Common myeloid progenitor, CD34-positive (primary cell): ENCODE measurements at regions not wholly inside any gene's neighbourhood (a gene's known extent, or its start where the extent isn't known, plus 50 kb on each side); places are given as distances from the start of the nearest gene placed in this dataset.
"Not testable (repeated sequence)": the region's sequence is repeated elsewhere in the genome, so short reads cannot be mapped to it uniquely, and the experiment has no call there.

Source experiments
- CTCF ChIA-PET: fragments of 350-600 bp; sonication (Branson Sonifier 250); formaldehyde crosslinking; loops from one replicate; lab custom pipeline; 2021; ENCODE audit warnings: antibody characterized with exemption; lab: Charles Lee
- POLR2A ChIA-PET: fragments of 350-600 bp; sonication (Branson Sonifier 250); formaldehyde crosslinking; loops from one replicate; lab custom pipeline; 2021; ENCODE audit warnings: antibody characterized with exemption; lab: Charles Lee
- DNase-seq, 3 donors: peaks; one replicate each; pipeline versions ENCODE4 v3.0.0 to v3.0.0-alpha.2; 2013
- H3K27ac ChIP-seq, 2 experiments: 1 replicate in 1 of 2; 2 replicates in 1 of 2; pipeline ENCODE4 v1.7.0; 2013; ENCODE audit warnings: inconsistent platforms in 2 of 2, low read length in 2 of 2, mild to moderate bottlenecking in 2 of 2, low read depth in 1 of 2, moderate library complexity in 1 of 2; ENCODE audit not compliant: severe bottlenecking in 2 of 2, insufficient read depth in 1 of 2, poor library complexity in 1 of 2
- H3K27me3 ChIP-seq, 5 experiments: replicated peaks in 2 of 5; 1 replicate in 3 of 5; 2 replicates in 2 of 5; pipeline versions ENCODE4 v1.6.1 to v1.7.0; 2013; ENCODE audit warnings: low read length in 4 of 5, mild to moderate bottlenecking in 2 of 5, moderate library complexity in 2 of 5, inconsistent platforms in 1 of 5; ENCODE audit not compliant: insufficient read depth in 5 of 5, control insufficient read depth in 4 of 5
- H3K36me3 ChIP-seq, 4 experiments: 1 replicate in 2 of 4; 2 replicates in 2 of 4; pipeline versions ENCODE4 v1.6.1 to v1.7.0; 2013; ENCODE audit warnings: low read length in 3 of 4, control low read depth in 1 of 4, mild to moderate bottlenecking in 1 of 4; ENCODE audit not compliant: control insufficient read depth in 4 of 4, insufficient read depth in 4 of 4
- H3K4me1 ChIP-seq, 4 experiments: 1 replicate in 3 of 4; 2 replicates in 1 of 4; pipeline versions ENCODE4 v1.6.1 to v1.7.1; 2013; ENCODE audit warnings: low read length in 3 of 4, mild to moderate bottlenecking in 3 of 4, control low read depth in 1 of 4, inconsistent platforms in 1 of 4, moderate library complexity in 1 of 4; ENCODE audit not compliant: control insufficient read depth in 4 of 4, insufficient read depth in 4 of 4; ENCODE audit errors: control extremely low read depth in 1 of 4
- H3K4me3 ChIP-seq, 7 experiments: 1 replicate in 4 of 7; 2 replicates in 3 of 7; pipeline versions ENCODE4 v1.5.1 to v1.7.0; 2013; ENCODE audit warnings: mild to moderate bottlenecking in 7 of 7, low read length in 6 of 7, moderate library complexity in 6 of 7, inconsistent platforms in 2 of 7, low read depth in 2 of 7, control low read depth in 1 of 7; ENCODE audit not compliant: insufficient read depth in 4 of 7, control insufficient read depth in 1 of 7; ENCODE audit errors: extremely low read depth in 1 of 7
- H3K9me3 ChIP-seq, 5 experiments: 1 replicate in 4 of 5; 2 replicates in 1 of 5; pipeline versions ENCODE4 v1.6.1 to v1.7.1; 2013; ENCODE audit warnings: low read length in 4 of 5, mild to moderate bottlenecking in 2 of 5, inconsistent platforms in 1 of 5, low read depth in 1 of 5, moderate library complexity in 1 of 5; ENCODE audit not compliant: control insufficient read depth in 4 of 5, insufficient read depth in 2 of 5; ENCODE audit errors: control extremely low read depth in 1 of 5
- WGBS: methylation state at CpG from one replicate; pipeline ENCODE4 v1.1.5; 2013; ENCODE audit not compliant: insufficient coverage; 5-methylcytosine and 5-hydroxymethylcytosine counted together

DNA sequence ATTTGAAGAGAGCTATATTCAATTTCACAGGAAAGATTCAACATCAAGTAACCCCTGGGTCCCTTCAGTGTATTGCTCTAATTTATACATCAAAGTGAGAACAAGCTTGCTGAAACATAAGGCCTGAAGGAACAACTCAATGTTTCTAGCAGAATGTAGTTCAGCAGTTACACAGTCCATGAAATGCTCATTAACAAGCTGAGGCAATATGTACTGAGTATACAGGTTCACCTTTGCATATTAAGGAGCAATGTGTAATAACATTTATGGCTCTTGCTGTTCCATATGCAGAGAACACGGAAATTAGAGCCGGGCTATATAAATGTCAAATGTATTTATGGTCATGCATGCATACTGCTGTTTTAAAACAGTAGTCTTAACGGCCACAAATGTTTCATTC, 338.5 kb downstream of the PCDH11X start:
- DNase-seq, POLR2A ChIA-PET, H3K27me3 ChIP-seq, H3K4me1 ChIP-seq, H3K36me3 ChIP-seq, CTCF ChIA-PET, H3K4me3 ChIP-seq, H3K9me3 ChIP-seq, H3K27ac ChIP-seq: not testable (repeated sequence)
- no CpG with 5 or more reads among the region's 3 CpGs for WGBS

DNA sequence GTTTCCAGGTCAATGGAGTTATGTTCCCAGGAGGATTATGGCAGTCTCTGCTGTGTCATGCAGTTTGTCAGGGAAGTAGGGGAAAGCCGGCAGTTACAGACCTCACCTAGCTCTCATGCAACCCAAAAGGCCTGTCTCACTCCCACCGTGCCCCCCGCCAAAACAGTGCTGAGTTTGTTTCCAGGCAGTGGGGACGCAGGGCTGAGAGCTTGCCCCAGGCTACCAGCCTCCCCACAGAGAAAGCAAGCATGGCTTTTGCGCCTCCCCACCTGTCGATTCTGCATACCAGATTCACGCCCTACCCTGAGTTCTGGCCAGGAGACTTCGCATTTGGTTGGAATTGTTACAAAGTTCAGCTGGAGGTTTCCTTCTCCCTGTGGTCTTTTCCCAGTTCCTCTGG, 383.9 kb downstream of the PCDH11X start:
- H3K27me3 ChIP-seq, H3K4me3 ChIP-seq, H3K9me3 ChIP-seq, H3K36me3 ChIP-seq, POLR2A ChIA-PET, DNase-seq, CTCF ChIA-PET, H3K4me1 ChIP-seq, H3K27ac ChIP-seq: not testable (repeated sequence)
- 60% methylated on average over 1 of the region's 8 CpGs for WGBS

DNA sequence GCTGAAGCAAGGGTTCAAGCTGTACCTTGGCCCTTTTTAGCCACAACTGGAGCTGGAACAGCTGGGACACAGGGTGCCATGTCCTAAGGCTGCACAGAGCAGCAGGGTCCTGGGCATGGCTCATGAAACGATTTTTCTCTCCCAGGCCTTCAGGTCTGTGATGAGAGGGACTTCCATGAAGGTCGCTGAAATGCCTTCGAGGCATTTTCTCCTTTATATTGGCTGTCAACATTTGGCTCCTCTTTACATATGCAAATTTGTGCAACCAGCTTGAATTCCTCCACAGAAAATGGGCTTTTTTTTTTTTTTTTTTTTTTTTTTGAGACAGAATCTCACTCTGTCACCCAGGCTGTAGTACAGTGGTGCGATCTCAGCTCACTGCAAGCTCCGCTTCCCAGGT, 430.8 kb downstream of the PCDH11X start:
- H3K36me3 ChIP-seq, result no peaks in the 10 kb centered on the region
- WGBS, result 91% methylated on average over 3 of the region's 5 CpGs
- no peak overlapping the region for H3K27ac ChIP-seq
- no peaks in the 10 kb centered on the region for H3K4me1 ChIP-seq
- CTCF ChIA-PET, result no interaction called here
- POLR2A ChIA-PET, result no interaction called here
- H3K27me3 ChIP-seq, result no peaks in the 10 kb centered on the region
- DNase-seq, result no peak
- H3K9me3 ChIP-seq, result peaks cover 0 to 2% (median 0%) of the 10 kb centered on the region in 5 experiments
- no peak overlapping the region for H3K4me3 ChIP-seq

DNA sequence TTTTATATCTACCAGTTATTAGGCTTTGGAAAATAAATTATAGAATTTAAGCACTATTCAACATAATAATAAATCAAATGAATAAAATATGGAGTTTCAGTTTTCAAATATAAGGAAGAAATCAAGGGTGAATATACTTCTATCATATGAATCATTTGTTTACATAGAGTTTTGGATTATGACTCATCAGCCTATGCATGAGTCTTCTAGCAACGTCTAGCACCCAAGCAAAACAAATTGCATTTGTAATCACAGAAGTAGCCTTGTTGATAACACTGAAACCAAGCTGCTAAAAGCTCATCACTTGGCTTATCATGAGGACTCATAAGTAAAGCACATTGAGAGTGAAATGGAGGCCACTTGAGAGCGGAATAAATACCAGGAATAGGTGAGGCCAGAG, 434.6 kb downstream of the PCDH11X start:
- Histone ChIP-seq H3K27me3 (no peaks in the 10 kb centered on the region), H3K36me3 (no peaks in the 10 kb centered on the region), H3K27ac (no peak overlapping the region), H3K4me1 (no peaks in the 10 kb centered on the region), H3K9me3 (peaks cover 0 to 2% (median 0%) of the 10 kb centered on the region in 5 experiments), H3K4me3 (no peak overlapping the region)
- CTCF ChIA-PET, result no interaction called here
- no peak for DNase-seq
- WGBS, result 100% methylated on average over 2 of the region's 2 CpGs
- POLR2A ChIA-PET, result no interaction called here

DNA sequence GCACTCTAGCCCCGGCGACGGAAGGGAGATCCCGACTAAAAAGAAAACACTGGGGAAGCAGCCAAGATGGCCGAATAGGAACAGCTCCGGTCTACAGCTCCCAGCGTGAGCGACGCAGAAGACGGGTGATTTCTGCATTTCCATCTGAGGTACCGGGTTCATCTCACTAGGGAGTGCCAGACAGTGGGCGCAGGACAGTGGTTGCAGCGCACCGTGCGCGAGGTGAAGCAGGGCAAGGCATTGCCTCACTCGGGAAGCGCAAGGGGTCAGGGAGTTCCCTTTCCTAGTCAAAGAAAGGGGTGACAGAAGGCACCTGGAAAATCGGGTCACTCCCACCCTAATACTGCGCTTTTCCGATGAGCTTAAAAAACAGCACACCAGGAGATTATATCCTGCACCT, 435.8 kb downstream of the PCDH11X start:
- H3K9me3 ChIP-seq, H3K27me3 ChIP-seq, H3K4me3 ChIP-seq, CTCF ChIA-PET, POLR2A ChIA-PET, H3K27ac ChIP-seq, H3K36me3 ChIP-seq, H3K4me1 ChIP-seq, DNase-seq: not testable (repeated sequence)
- 99% methylated on average over 13 of the region's 21 CpGs for WGBS

DNA sequence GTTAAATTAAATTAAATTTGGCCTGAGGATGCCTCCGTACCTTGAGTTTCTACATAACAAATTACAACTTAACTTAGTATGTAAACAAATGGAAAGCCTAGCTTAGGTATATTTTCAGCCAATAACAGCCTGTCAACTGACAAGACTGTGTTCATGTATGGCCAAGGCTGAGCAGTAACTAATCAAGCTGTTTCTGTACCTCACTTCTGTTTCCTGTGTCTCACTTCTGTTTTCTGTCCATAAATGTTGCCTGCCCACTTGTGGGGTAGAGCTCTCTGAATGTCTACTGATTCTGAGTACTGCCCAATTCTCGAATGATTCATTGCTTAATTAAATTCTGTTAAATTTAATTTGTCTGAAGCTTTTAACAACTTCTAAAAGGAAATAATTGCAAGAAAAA, 445.2 kb downstream of the PCDH11X start:
- WGBS, result no CpG with 5 or more reads among the region's 2 CpGs
- no peaks in the 10 kb centered on the region for H3K27me3 ChIP-seq
- CTCF ChIA-PET, result no interaction called here
- POLR2A ChIA-PET, result no interaction called here
- no peak overlapping the region for H3K27ac ChIP-seq
- no peaks in the 10 kb centered on the region for H3K9me3 ChIP-seq
- no peak for DNase-seq
- no peaks in the 10 kb centered on the region for H3K4me1 ChIP-seq
- no peak overlapping the region for H3K4me3 ChIP-seq
- H3K36me3 ChIP-seq, result no peaks in the 10 kb centered on the region

DNA sequence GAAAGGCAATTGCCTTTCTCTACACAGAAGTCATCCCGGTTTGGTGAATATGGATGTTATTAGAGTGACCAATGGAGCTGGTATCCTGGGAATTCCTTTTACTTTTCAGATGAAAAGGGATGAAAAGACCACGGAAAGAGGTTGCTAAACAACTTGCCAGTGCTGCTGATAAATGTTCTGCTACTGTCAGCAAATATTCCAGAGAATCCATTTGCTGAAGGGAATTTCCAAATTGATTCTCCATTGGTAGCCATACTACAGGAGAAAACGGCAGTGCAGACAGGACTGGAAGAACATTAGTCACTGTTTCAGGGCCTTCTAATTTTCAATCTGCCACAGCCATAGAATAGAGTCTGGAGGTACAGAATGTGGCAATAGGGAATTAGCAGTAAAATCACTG, 451.5 kb downstream of the PCDH11X start:
- no peaks in the 10 kb centered on the region for H3K9me3 ChIP-seq
- ChIA-PET CTCF (interaction anchor here (1.0 kb wide), 1 partner anchor 1308 kb away, joined by 3 read pairs; no protein-coding TSS in a partner anchor), POLR2A (no interaction called here)
- DNase-seq, result no peak
- WGBS, result 86% methylated on average over 2 of the region's 3 CpGs
- no peak overlapping the region for H3K27ac ChIP-seq
- no peaks in the 10 kb centered on the region for H3K36me3 ChIP-seq
- H3K27me3 ChIP-seq, result no peaks in the 10 kb centered on the region
- no peaks in the 10 kb centered on the region for H3K4me1 ChIP-seq
- no peak overlapping the region for H3K4me3 ChIP-seq
